ENCODE measurements at regions not wholly inside any gene's neighbourhood (a gene's known extent, or its start where the extent isn't known, plus 50 kb on each side); places are given as distances from the start of the nearest gene placed in this dataset.

- no peak for TF ChIP-seq CTCF (IDR thresholded peaks at IDR 0.05)
- TF ChIP-seq POLR2A (IDR thresholded peaks at IDR 0.05), result no peak
These were observed 156.0 kb downstream of the ENGASE start for GRCh38 chr17:79230576-79230975.
